GM23338 (cell line): ENCODE measurements at regions not wholly inside any gene's neighbourhood (a gene's known extent, or its start where the extent isn't known, plus 50 kb on each side); places are given as distances from the start of the nearest gene placed in this dataset.

Experiments used
- ATAC-seq: fragments of 200-7000 bp; cut with Tn5 transposase; 3 replicates; pipeline ENCODE4 v1.9.1; 2020
- DNase-seq: peaks from one replicate; pipeline ENCODE4 v3.0.0-alpha.2; 2015; ENCODE audit warnings: low spot score
- H2AFZ ChIP-seq: fragments of 200-600 bp; sonication (generic); 2 replicates; pipeline ENCODE4 v1.8.0; 2016; ENCODE audit warnings: antibody characterized with exemption, mild to moderate bottlenecking, moderate library complexity
- H3F3A ChIP-seq: fragments of 200-600 bp; sonication (generic); replicated peaks from 2 replicates; pipeline ENCODE4 v1.8.0; 2017; ENCODE audit warnings: antibody characterized with exemption, mixed run types, low read depth
- H3K27ac ChIP-seq: fragments of 200-600 bp; sonication (generic); 2 replicates; pipeline ENCODE4 v1.6.1; 2016; ENCODE audit warnings: low read depth
- H3K27me3 ChIP-seq: fragments of 200-600 bp; sonication (generic); 2 replicates; pipeline ENCODE4 v1.8.0; 2016; ENCODE audit warnings: mild to moderate bottlenecking, mixed run types, moderate library complexity; ENCODE audit not compliant: insufficient read depth
- H3K36me3 ChIP-seq: fragments of 200-600 bp; sonication (generic); 2 replicates; pipeline ENCODE4 v1.8.0; 2016; ENCODE audit warnings: mild to moderate bottlenecking; ENCODE audit not compliant: insufficient read depth
- H3K4me1 ChIP-seq: fragments of 200-600 bp; sonication (generic); 2 replicates; pipeline ENCODE4 v1.8.0; 2016; ENCODE audit warnings: mild to moderate bottlenecking, moderate library complexity; ENCODE audit not compliant: insufficient read depth
- H3K4me2 ChIP-seq: fragments of 200-600 bp; sonication (generic); 2 replicates; pipeline ENCODE4 v1.7.1; 2017; ENCODE audit warnings: mixed run types
- H3K4me3 ChIP-seq: fragments of 200-600 bp; sonication (generic); 2 replicates; pipeline ENCODE4 v1.6.1; 2016; ENCODE audit warnings: mixed run types
- H3K79me2 ChIP-seq: fragments of 200-600 bp; sonication (generic); replicated peaks from 2 replicates; pipeline ENCODE4 v1.8.0; 2017; ENCODE audit warnings: mild to moderate bottlenecking; ENCODE audit not compliant: insufficient read depth
- H3K9me2 ChIP-seq: fragments of 200-600 bp; sonication (generic); 2 replicates; pipeline ENCODE4 v1.8.0; 2017; ENCODE audit not compliant: insufficient read depth
- H4K20me1 ChIP-seq: fragments of 200-600 bp; sonication (generic); replicated peaks from 2 replicates; pipeline ENCODE4 v1.8.0; 2017; ENCODE audit warnings: mild to moderate bottlenecking; ENCODE audit not compliant: insufficient read depth
- H3K27ac Mint-ChIP-seq: 2 replicates; pipeline ENCODE4 v1.8.0; 2020; ENCODE audit warnings: inconsistent platforms, mild to moderate bottlenecking, moderate library complexity, mixed read lengths
- H3K27me3 Mint-ChIP-seq: 3 replicates; pipeline ENCODE4 v1.8.0; 2022; ENCODE audit warnings: low read depth, mild to moderate bottlenecking, moderate library complexity, mixed read lengths, inconsistent platforms; ENCODE audit not compliant: insufficient read depth, poor library complexity
- H3K36me3 Mint-ChIP-seq: 3 replicates; pipeline ENCODE4 v1.8.0; 2021; ENCODE audit warnings: low read depth, mild to moderate bottlenecking, inconsistent platforms, moderate library complexity, mixed read lengths
- H3K4me1 Mint-ChIP-seq: 3 replicates; pipeline ENCODE4 v1.8.0; 2020; ENCODE audit warnings: mild to moderate bottlenecking, inconsistent platforms, mixed read lengths
- H3K4me3 Mint-ChIP-seq: 3 replicates; pipeline ENCODE4 v1.8.0; 2021; ENCODE audit warnings: moderate library complexity, mild to moderate bottlenecking, inconsistent platforms, mixed read lengths
- H3K9me3 Mint-ChIP-seq: 3 replicates; pipeline ENCODE4 v1.8.0; 2020; ENCODE audit warnings: moderate library complexity, mild to moderate bottlenecking, inconsistent platforms, mixed read lengths
- STAT1 ChIP-seq: IDR thresholded peaks from one replicate; pipeline ENCODE4 v1.6.1; 2016; ENCODE audit warnings: antibody characterized with exemption; ENCODE audit not compliant: unreplicated experiment
- ZNF331 ChIP-seq: fragments of 250-450 bp; sonication (Bioruptor Pico); IDR thresholded peaks from 2 replicates; pipeline ENCODE4 v1.5.0; 2020; ENCODE audit warnings: low read depth, mild to moderate bottlenecking, moderate library complexity
- TF ChIP-seq, protein P1 (sequence below): IDR thresholded peaks from one replicate; pipeline ENCODE4 v1.6.1; 2018; ENCODE audit warnings: antibody characterized with exemption; ENCODE audit not compliant: unreplicated experiment
- TF ChIP-seq, protein P2 (sequence below): fragments of 250-450 bp; sonication (Bioruptor Pico); IDR thresholded peaks from 2 replicates; pipeline ENCODE4 v1.5.0; 2020; ENCODE audit warnings: mild to moderate bottlenecking, moderate library complexity
- TF ChIP-seq, protein P3 (sequence below), 2 experiments: fragments of 200-600 bp in 1 of 2; sonication (generic) in 1 of 2; conservative IDR thresholded peaks; 2 replicates each; pipeline versions ENCODE4 v1.5.1 to v1.6.1; 2016 to 2017; ENCODE audit warnings: antibody characterized with exemption in 2 of 2, low read depth in 2 of 2, mild to moderate bottlenecking in 2 of 2, moderate library complexity in 1 of 2

DNA sequence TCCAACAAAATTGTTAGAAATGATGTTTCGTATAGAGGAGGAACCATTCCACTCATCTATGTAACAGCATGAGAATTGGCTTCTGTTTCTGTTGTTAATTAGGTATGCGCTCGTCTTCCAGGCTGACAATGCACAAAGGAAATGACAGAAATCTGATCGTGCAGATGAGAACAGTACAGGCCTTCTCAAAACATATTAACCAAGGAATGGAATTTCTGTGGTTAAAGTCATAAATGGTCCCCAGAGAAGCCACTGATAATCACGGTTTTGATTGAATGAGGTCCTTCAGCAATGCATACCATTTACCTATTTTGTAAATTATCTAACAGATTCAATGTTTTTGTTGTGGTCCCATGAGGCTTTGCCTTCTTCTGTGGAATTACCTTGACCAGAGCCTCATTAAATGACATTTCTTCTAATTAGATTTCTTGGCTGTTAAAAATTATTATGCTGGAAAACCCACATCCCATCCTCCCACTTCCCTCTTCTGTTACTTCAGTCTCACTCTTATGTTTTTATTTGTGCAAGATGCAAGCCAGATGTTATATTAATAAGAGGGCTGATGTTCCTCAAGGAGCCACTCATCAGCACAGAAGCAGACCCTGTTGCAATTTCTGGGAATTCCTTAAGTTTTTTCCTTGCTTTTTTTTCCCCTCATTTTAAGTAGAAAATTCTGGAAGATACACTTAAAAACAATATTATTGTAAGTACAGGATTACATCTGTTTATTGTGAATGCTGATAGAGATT, 395.8 kb downstream of the PID1 start (continued):
- TF ChIP-seq, protein P1, sequence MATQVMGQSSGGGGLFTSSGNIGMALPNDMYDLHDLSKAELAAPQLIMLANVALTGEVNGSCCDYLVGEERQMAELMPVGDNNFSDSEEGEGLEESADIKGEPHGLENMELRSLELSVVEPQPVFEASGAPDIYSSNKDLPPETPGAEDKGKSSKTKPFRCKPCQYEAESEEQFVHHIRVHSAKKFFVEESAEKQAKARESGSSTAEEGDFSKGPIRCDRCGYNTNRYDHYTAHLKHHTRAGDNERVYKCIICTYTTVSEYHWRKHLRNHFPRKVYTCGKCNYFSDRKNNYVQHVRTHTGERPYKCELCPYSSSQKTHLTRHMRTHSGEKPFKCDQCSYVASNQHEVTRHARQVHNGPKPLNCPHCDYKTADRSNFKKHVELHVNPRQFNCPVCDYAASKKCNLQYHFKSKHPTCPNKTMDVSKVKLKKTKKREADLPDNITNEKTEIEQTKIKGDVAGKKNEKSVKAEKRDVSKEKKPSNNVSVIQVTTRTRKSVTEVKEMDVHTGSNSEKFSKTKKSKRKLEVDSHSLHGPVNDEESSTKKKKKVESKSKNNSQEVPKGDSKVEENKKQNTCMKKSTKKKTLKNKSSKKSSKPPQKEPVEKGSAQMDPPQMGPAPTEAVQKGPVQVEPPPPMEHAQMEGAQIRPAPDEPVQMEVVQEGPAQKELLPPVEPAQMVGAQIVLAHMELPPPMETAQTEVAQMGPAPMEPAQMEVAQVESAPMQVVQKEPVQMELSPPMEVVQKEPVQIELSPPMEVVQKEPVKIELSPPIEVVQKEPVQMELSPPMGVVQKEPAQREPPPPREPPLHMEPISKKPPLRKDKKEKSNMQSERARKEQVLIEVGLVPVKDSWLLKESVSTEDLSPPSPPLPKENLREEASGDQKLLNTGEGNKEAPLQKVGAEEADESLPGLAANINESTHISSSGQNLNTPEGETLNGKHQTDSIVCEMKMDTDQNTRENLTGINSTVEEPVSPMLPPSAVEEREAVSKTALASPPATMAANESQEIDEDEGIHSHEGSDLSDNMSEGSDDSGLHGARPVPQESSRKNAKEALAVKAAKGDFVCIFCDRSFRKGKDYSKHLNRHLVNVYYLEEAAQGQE = no peak

DNA sequence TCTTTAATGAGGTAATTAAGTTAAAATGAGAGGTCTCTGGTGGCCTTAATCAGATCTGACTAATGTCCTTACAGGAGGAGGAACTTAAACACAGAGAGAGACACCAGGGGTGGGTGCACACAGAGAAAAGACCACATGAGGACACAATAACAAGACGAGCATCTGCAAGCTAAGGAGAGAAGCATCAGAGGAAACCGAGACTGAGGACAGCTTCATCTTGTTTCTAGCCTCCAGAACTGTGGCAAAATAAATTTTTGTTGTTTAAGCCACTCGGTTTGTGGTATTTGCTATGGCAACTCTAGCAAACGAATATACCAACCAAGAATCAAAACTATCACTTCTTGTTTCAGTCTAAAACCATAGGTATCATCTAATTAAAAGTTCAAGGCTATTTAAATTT, 400.1 kb downstream of the PID1 start:
- Histone ChIP-seq H4K20me1 (no peaks in the 10 kb centered on the region), H3K79me2 (no peaks in the 10 kb centered on the region), H3K27me3 (no peaks in the 10 kb centered on the region), H3K27ac (no peak overlapping the region), H2AFZ (no peak overlapping the region), H3F3A (no peaks in the 10 kb centered on the region), H3K4me1 (peaks cover 11% of the 10 kb centered on the region; the same call in 1 of the 2 replicates), H3K4me3 (no peak overlapping the region), H3K9me2 (no peaks in the 10 kb centered on the region), H3K36me3 (no peaks in the 10 kb centered on the region), H3K4me2 (no peak overlapping the region)
- no peak overlapping the region for H3K27ac Mint-ChIP-seq
- TF ChIP-seq, protein P2, sequence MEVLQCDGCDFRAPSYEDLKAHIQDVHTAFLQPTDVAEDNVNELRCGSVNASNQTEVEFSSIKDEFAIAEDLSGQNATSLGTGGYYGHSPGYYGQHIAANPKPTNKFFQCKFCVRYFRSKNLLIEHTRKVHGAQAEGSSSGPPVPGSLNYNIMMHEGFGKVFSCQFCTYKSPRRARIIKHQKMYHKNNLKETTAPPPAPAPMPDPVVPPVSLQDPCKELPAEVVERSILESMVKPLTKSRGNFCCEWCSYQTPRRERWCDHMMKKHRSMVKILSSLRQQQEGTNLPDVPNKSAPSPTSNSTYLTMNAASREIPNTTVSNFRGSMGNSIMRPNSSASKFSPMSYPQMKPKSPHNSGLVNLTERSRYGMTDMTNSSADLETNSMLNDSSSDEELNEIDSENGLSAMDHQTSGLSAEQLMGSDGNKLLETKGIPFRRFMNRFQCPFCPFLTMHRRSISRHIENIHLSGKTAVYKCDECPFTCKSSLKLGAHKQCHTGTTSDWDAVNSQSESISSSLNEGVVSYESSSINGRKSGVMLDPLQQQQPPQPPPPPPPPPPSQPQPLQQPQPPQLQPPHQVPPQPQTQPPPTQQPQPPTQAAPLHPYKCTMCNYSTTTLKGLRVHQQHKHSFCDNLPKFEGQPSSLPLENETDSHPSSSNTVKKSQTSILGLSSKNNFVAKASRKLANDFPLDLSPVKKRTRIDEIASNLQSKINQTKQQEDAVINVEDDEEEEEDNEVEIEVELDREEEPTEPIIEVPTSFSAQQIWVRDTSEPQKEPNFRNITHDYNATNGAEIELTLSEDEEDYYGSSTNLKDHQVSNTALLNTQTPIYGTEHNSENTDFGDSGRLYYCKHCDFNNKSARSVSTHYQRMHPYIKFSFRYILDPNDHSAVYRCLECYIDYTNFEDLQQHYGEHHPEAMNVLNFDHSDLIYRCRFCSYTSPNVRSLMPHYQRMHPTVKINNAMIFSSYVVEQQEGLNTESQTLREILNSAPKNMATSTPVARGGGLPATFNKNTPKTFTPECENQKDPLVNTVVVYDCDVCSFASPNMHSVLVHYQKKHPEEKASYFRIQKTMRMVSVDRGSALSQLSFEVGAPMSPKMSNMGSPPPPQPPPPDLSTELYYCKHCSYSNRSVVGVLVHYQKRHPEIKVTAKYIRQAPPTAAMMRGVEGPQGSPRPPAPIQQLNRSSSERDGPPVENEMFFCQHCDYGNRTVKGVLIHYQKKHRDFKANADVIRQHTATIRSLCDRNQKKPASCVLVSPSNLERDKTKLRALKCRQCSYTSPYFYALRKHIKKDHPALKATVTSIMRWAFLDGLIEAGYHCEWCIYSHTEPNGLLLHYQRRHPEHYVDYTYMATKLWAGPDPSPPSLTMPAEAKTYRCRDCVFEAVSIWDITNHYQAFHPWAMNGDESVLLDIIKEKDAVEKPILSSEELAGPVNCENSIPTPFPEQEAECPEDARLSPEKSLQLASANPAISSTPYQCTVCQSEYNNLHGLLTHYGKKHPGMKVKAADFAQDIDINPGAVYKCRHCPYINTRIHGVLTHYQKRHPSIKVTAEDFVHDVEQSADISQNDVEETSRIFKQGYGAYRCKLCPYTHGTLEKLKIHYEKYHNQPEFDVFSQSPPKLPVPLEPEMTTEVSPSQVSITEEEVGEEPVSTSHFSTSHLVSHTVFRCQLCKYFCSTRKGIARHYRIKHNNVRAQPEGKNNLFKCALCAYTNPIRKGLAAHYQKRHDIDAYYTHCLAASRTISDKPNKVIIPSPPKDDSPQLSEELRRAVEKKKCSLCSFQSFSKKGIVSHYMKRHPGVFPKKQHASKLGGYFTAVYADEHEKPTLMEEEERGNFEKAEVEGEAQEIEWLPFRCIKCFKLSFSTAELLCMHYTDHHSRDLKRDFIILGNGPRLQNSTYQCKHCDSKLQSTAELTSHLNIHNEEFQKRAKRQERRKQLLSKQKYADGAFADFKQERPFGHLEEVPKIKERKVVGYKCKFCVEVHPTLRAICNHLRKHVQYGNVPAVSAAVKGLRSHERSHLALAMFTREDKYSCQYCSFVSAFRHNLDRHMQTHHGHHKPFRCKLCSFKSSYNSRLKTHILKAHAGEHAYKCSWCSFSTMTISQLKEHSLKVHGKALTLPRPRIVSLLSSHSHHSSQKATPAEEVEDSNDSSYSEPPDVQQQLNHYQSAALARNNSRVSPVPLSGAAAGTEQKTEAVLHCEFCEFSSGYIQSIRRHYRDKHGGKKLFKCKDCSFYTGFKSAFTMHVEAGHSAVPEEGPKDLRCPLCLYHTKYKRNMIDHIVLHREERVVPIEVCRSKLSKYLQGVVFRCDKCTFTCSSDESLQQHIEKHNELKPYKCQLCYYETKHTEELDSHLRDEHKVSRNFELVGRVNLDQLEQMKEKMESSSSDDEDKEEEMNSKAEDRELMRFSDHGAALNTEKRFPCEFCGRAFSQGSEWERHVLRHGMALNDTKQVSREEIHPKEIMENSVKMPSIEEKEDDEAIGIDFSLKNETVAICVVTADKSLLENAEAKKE (CRISPR knock-in tag) = no peak
- TF ChIP-seq, protein P3, sequence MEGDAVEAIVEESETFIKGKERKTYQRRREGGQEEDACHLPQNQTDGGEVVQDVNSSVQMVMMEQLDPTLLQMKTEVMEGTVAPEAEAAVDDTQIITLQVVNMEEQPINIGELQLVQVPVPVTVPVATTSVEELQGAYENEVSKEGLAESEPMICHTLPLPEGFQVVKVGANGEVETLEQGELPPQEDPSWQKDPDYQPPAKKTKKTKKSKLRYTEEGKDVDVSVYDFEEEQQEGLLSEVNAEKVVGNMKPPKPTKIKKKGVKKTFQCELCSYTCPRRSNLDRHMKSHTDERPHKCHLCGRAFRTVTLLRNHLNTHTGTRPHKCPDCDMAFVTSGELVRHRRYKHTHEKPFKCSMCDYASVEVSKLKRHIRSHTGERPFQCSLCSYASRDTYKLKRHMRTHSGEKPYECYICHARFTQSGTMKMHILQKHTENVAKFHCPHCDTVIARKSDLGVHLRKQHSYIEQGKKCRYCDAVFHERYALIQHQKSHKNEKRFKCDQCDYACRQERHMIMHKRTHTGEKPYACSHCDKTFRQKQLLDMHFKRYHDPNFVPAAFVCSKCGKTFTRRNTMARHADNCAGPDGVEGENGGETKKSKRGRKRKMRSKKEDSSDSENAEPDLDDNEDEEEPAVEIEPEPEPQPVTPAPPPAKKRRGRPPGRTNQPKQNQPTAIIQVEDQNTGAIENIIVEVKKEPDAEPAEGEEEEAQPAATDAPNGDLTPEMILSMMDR (conservative IDR thresholded peaks at IDR 0.05; ENCODE audit: low read depth in 2 of 2) = no peak
- no peak for TF ChIP-seq ZNF331
- TF ChIP-seq STAT1 = no peak
- DNase-seq (no peak), ATAC-seq (no peak)
- no peak overlapping the region for H3K4me3 Mint-ChIP-seq
- peaks cover 16% of the 10 kb centered on the region for H3K4me1 Mint-ChIP-seq
- H3K36me3 Mint-ChIP-seq = peaks cover 9% of the 10 kb centered on the region
- no peaks in the 10 kb centered on the region for H3K27me3 Mint-ChIP-seq
- peaks cover 8% of the 10 kb centered on the region for H3K9me3 Mint-ChIP-seq
